HG03575 (cell line): ENCODE measurements at regions not wholly inside any gene's neighbourhood (a gene's known extent, or its start where the extent isn't known, plus 50 kb on each side); places are given as distances from the start of the nearest gene placed in this dataset.

Source experiments
- ATAC-seq: cut with Tn5 transposase; IDR thresholded peaks from one replicate; pipeline ENCODE4 v1.9.1; 2021; ENCODE audit not compliant: unreplicated experiment, insufficient number of reproducible peaks, low FRiP score; ENCODE audit errors: extremely low read depth

GRCh38 chr9:107110153-107110552 is 172.9 kb upstream of the RAD23B start:
- ATAC-seq = no peak

GRCh38 chr9:107112707-107113243 is 170.3 kb upstream of the RAD23B start:
- ATAC-seq = peak; percentile 81

- no peak for ATAC-seq
Measured at GRCh38 chr9:107118863-107119624, 164.0 kb upstream of the RAD23B start.

GRCh38 chr9:107119735-107120134 is 163.3 kb upstream of the RAD23B start:
- ATAC-seq = no peak

GRCh38 chr9:107123389-107123788 is 159.7 kb upstream of the RAD23B start:
- ATAC-seq = no peak

- no peak for ATAC-seq
Measured at GRCh38 chr9:107127608-107128007, 155.5 kb upstream of the RAD23B start.

GRCh38 chr9:107131108-107131799 is 151.8 kb upstream of the RAD23B start:
- no peak for ATAC-seq

GRCh38 chr9:107136296-107136695 is 146.8 kb upstream of the RAD23B start:
- ATAC-seq = no peak

- no peak for ATAC-seq
Measured at GRCh38 chr9:107137495-107138202, 145.4 kb upstream of the RAD23B start.

- no peak for ATAC-seq
Measured at GRCh38 chr9:107138261-107138992, 144.7 kb upstream of the RAD23B start.

- no peak for ATAC-seq
Measured at GRCh38 chr9:107141967-107142366, 141.1 kb upstream of the RAD23B start.

GRCh38 chr9:107142430-107142829 is 140.6 kb upstream of the RAD23B start:
- no peak for ATAC-seq

GRCh38 chr9:107142896-107143603 is 140.0 kb upstream of the RAD23B start:
- ATAC-seq = no peak

- no peak for ATAC-seq
Measured at GRCh38 chr9:107144475-107144874, 138.6 kb upstream of the RAD23B start.

- no peak for ATAC-seq
Measured at GRCh38 chr9:107147134-107147533, 135.9 kb upstream of the RAD23B start.

GRCh38 chr9:107148216-107148615 is 134.9 kb upstream of the RAD23B start:
- no peak for ATAC-seq

- ATAC-seq = no peak
Measured at GRCh38 chr9:107149756-107150155, 133.3 kb upstream of the RAD23B start.

GRCh38 chr9:107153336-107153735 is 129.7 kb upstream of the RAD23B start:
- no peak for ATAC-seq
